ENCODE measurements at regions not wholly inside any gene's neighbourhood (a gene's known extent, or its start where the extent isn't known, plus 50 kb on each side); places are given as distances from the start of the nearest gene placed in this dataset.
A peak's percentile ranks its signal among the peaks of the same experiment; 100 is the strongest.

- H3K4me1 Mint-ChIP-seq: peaks cover 3% of the 10 kb centered on the region; the same call in 1 of the 3 replicates
- no peaks in the 10 kb centered on the region for H3K36me3 Mint-ChIP-seq (ENCODE audit: low read depth)
- no peaks in the 10 kb centered on the region for H3K9me3 Mint-ChIP-seq
- no peak overlapping the region for H3K4me3 ChIP-seq
- H2AFZ ChIP-seq: no peak overlapping the region
- H3K27ac Mint-ChIP-seq: no peak overlapping the region
- no peak overlapping the region for H3K4me2 ChIP-seq
- no peaks in the 10 kb centered on the region for H3K36me3 ChIP-seq (ENCODE audit: insufficient read depth)
- H3K9me2 ChIP-seq (ENCODE audit: insufficient read depth): no peaks in the 10 kb centered on the region
- H3K79me2 ChIP-seq (replicated peaks; ENCODE audit: insufficient read depth): no peaks in the 10 kb centered on the region
- no peak overlapping the region for H3K4me3 Mint-ChIP-seq
- H3F3A ChIP-seq (replicated peaks; ENCODE audit: low read depth): no peaks in the 10 kb centered on the region
- ATAC-seq (no peak), DNase-seq (ENCODE audit: low spot score) (no peak)
- no peaks in the 10 kb centered on the region for H3K4me1 ChIP-seq (ENCODE audit: insufficient read depth)
- TF ChIP-seq STAT1 (IDR thresholded peaks at IDR 0.05; ENCODE audit: unreplicated experiment): no peak
- no peaks in the 10 kb centered on the region for H3K27me3 Mint-ChIP-seq (ENCODE audit: insufficient read depth, low read depth, poor library complexity)
- H3K27me3 ChIP-seq (ENCODE audit: insufficient read depth): no peaks in the 10 kb centered on the region
- H4K20me1 ChIP-seq (replicated peaks; ENCODE audit: insufficient read depth): no peaks in the 10 kb centered on the region
- H3K27ac ChIP-seq (ENCODE audit: low read depth): no peak overlapping the region
These were observed 50.8 kb upstream of the IFRD1 start for GRCh38 chr7:112399501-112399900.

- no peaks in the 10 kb centered on the region for H3K4me1 ChIP-seq (ENCODE audit: insufficient read depth)
- H3K9me2 ChIP-seq (ENCODE audit: insufficient read depth): no peaks in the 10 kb centered on the region
- no peak overlapping the region for H3K27ac Mint-ChIP-seq
- H3K36me3 Mint-ChIP-seq (ENCODE audit: low read depth): no peaks in the 10 kb centered on the region
- no peaks in the 10 kb centered on the region for H3K36me3 ChIP-seq (ENCODE audit: insufficient read depth)
- ATAC-seq (no peak), DNase-seq (ENCODE audit: low spot score) (no peak)
- H3K4me3 Mint-ChIP-seq: no peak overlapping the region
- H3K27me3 Mint-ChIP-seq (ENCODE audit: insufficient read depth, low read depth, poor library complexity): no peaks in the 10 kb centered on the region
- H3F3A ChIP-seq (replicated peaks; ENCODE audit: low read depth): no peaks in the 10 kb centered on the region
- H3K79me2 ChIP-seq (replicated peaks; ENCODE audit: insufficient read depth): no peaks in the 10 kb centered on the region
- H2AFZ ChIP-seq: 0 out of 2 replicates have a peak overlapping the region, but pooled peaks have one; percentile 59
- H3K9me3 Mint-ChIP-seq: no peaks in the 10 kb centered on the region
- H3K4me2 ChIP-seq: no peak overlapping the region
- H3K4me3 ChIP-seq: no peak overlapping the region
- no peak overlapping the region for H3K27ac ChIP-seq (ENCODE audit: low read depth)
- no peaks in the 10 kb centered on the region for H4K20me1 ChIP-seq (replicated peaks; ENCODE audit: insufficient read depth)
- H3K4me1 Mint-ChIP-seq: peaks cover 3% of the 10 kb centered on the region; the same call in 1 of the 3 replicates
- H3K27me3 ChIP-seq (ENCODE audit: insufficient read depth): no peaks in the 10 kb centered on the region
- TF ChIP-seq EZH2 (IDR thresholded peaks at IDR 0.05; ENCODE audit: low read depth, unreplicated experiment): no peak
- no peak for TF ChIP-seq ZNF331 (CRISPR knock-in tag; IDR thresholded peaks at IDR 0.05; ENCODE audit: low read depth)
- TF ChIP-seq CTCF (conservative IDR thresholded peaks at IDR 0.05; ENCODE audit: low read depth in 2 of 2): no peak
- TF ChIP-seq POLR2AphosphoS5 (IDR thresholded peaks at IDR 0.05; ENCODE audit: low read depth): no peak
- TF ChIP-seq JUNB (IDR thresholded peaks at IDR 0.05; ENCODE audit: unreplicated experiment): no peak
- no peak for TF ChIP-seq NANOG (IDR thresholded peaks at IDR 0.05; ENCODE audit: borderline replicate concordance)
- TF ChIP-seq ZNF114 (CRISPR knock-in tag; IDR thresholded peaks at IDR 0.05): no peak
- TF ChIP-seq EZH2phosphoT487 (IDR thresholded peaks at IDR 0.05; ENCODE audit: unreplicated experiment): no peak
- TF ChIP-seq ETS1 (IDR thresholded peaks at IDR 0.05): no peak
- TF ChIP-seq STAT1 (IDR thresholded peaks at IDR 0.05; ENCODE audit: unreplicated experiment): no peak
- no peak for TF ChIP-seq CREB1 (CRISPR knock-in tag; IDR thresholded peaks at IDR 0.05; ENCODE audit: low read depth)
- TF ChIP-seq ZNF462 (CRISPR knock-in tag; IDR thresholded peaks at IDR 0.05): no peak
These were observed 50.1 kb upstream of the IFRD1 start for GRCh38 chr7:112400141-112400540.
